ENCODE measurements at regions not wholly inside any gene's neighbourhood (a gene's known extent, or its start where the extent isn't known, plus 50 kb on each side); places are given as distances from the start of the nearest gene placed in this dataset.

- no peaks in the 10 kb centered on the region for H3K27me3 Mint-ChIP-seq (ENCODE audit: unreplicated experiment)
- H3K27ac Mint-ChIP-seq (ENCODE audit: unreplicated experiment): no peak overlapping the region
- no peak for DNase-seq
- intact Hi-C loops (cut with micrococcal nuclease; ENCODE audit: unreplicated experiment): no loop called here
- H3K4me1 Mint-ChIP-seq (ENCODE audit: low read depth, unreplicated experiment): no peaks in the 10 kb centered on the region
- no peak overlapping the region for H3K4me3 Mint-ChIP-seq (ENCODE audit: low read depth, unreplicated experiment)
- CTCF ChIA-PET: no interaction called here
- H3K9me3 Mint-ChIP-seq (ENCODE audit: low read depth, unreplicated experiment): peaks cover 4% of the 10 kb centered on the region
- H3K36me3 Mint-ChIP-seq (ENCODE audit: insufficient read depth, unreplicated experiment): no peaks in the 10 kb centered on the region
- no TSS peak for BruUV-seq (replicated peaks)
- TF ChIP-seq CTCF (IDR thresholded peaks at IDR 0.05; ENCODE audit: unreplicated experiment): no peak
These were observed 1030.0 kb downstream of the MRPL39 start for GRCh38 chr21:24577301-24577700.

GRCh38 chr21:24561291-24561690 lies 1046.0 kb downstream of the MRPL39 start:
- Mint-ChIP-seq H3K4me3 (ENCODE audit: low read depth, unreplicated experiment) (no peak overlapping the region), H3K27ac (ENCODE audit: unreplicated experiment) (no peak overlapping the region), H3K9me3 (ENCODE audit: low read depth, unreplicated experiment) (peaks cover 7% of the 10 kb centered on the region), H3K27me3 (ENCODE audit: unreplicated experiment) (no peaks in the 10 kb centered on the region), H3K36me3 (ENCODE audit: insufficient read depth, unreplicated experiment) (no peaks in the 10 kb centered on the region), H3K4me1 (ENCODE audit: low read depth, unreplicated experiment) (no peaks in the 10 kb centered on the region)
- no peak for DNase-seq
- CTCF ChIA-PET: no interaction called here
- BruUV-seq (replicated peaks): no TSS peak
- no peak for TF ChIP-seq CTCF (IDR thresholded peaks at IDR 0.05; ENCODE audit: unreplicated experiment)
- intact Hi-C loops (cut with micrococcal nuclease; ENCODE audit: unreplicated experiment): no loop called here

- Mint-ChIP-seq H3K4me3 (ENCODE audit: low read depth, unreplicated experiment) (no peak overlapping the region), H3K4me1 (ENCODE audit: low read depth, unreplicated experiment) (no peaks in the 10 kb centered on the region), H3K9me3 (ENCODE audit: low read depth, unreplicated experiment) (peaks cover 5% of the 10 kb centered on the region), H3K36me3 (ENCODE audit: insufficient read depth, unreplicated experiment) (no peaks in the 10 kb centered on the region), H3K27me3 (ENCODE audit: unreplicated experiment) (no peaks in the 10 kb centered on the region), H3K27ac (ENCODE audit: unreplicated experiment) (no peak overlapping the region)
- no peak for TF ChIP-seq CTCF (IDR thresholded peaks at IDR 0.05; ENCODE audit: unreplicated experiment)
- CTCF ChIA-PET: no interaction called here
- intact Hi-C loops (cut with micrococcal nuclease; ENCODE audit: unreplicated experiment): no loop called here
- BruUV-seq (replicated peaks): no TSS peak
- DNase-seq: no peak
These were observed 1054.8 kb downstream of the MRPL39 start for GRCh38 chr21:24552491-24552890.

GRCh38 chr21:24545807-24546361 lies 1061.4 kb downstream of the MRPL39 start:
- Mint-ChIP-seq H3K27me3 (ENCODE audit: unreplicated experiment) (no peaks in the 10 kb centered on the region), H3K4me3 (ENCODE audit: low read depth, unreplicated experiment) (no peak overlapping the region), H3K4me1 (ENCODE audit: low read depth, unreplicated experiment) (no peaks in the 10 kb centered on the region), H3K36me3 (ENCODE audit: insufficient read depth, unreplicated experiment) (no peaks in the 10 kb centered on the region), H3K9me3 (ENCODE audit: low read depth, unreplicated experiment) (no peaks in the 10 kb centered on the region), H3K27ac (ENCODE audit: unreplicated experiment) (no peak overlapping the region)
- no peak for DNase-seq
- intact Hi-C loops (cut with micrococcal nuclease; ENCODE audit: unreplicated experiment): no loop called here
- CTCF ChIA-PET: no interaction called here
- BruUV-seq (replicated peaks): no TSS peak
- no peak for TF ChIP-seq CTCF (IDR thresholded peaks at IDR 0.05; ENCODE audit: unreplicated experiment)

All from Calu3 (cell line).